ENCODE measurements at regions not wholly inside any gene's neighbourhood (a gene's known extent, or its start where the extent isn't known, plus 50 kb on each side); places are given as distances from the start of the nearest gene placed in this dataset.

DNA sequence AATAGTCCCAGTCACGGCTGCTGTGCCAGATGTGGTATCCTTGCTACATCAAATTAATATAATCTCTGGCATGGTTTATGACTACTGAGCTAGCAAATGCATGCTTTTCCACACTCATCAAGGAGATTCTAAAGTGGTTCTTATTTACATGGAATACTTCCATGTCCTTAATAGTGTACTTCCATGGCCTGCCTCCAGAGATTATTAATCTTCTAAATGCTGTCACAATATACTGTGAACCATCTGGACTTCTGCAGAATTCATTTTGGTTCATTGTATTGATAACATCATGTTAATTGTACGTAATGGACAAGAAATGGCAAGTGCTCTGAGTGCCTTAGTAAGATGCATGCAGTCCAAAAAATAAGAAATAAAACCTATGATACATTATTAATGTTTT is 230.8 kb downstream of the NUAK1 start:
- Histone ChIP-seq H3K27me3 (ENCODE audit: control insufficient read depth, insufficient read depth, low read length) (no peaks in the 10 kb centered on the region), H3K36me3 (ENCODE audit: control insufficient read depth, insufficient read depth, low read length) (no peaks in the 10 kb centered on the region), H3K4me3 (ENCODE audit: low read depth, low read length) (no peak overlapping the region)
- TF ChIP-seq, protein P1, sequence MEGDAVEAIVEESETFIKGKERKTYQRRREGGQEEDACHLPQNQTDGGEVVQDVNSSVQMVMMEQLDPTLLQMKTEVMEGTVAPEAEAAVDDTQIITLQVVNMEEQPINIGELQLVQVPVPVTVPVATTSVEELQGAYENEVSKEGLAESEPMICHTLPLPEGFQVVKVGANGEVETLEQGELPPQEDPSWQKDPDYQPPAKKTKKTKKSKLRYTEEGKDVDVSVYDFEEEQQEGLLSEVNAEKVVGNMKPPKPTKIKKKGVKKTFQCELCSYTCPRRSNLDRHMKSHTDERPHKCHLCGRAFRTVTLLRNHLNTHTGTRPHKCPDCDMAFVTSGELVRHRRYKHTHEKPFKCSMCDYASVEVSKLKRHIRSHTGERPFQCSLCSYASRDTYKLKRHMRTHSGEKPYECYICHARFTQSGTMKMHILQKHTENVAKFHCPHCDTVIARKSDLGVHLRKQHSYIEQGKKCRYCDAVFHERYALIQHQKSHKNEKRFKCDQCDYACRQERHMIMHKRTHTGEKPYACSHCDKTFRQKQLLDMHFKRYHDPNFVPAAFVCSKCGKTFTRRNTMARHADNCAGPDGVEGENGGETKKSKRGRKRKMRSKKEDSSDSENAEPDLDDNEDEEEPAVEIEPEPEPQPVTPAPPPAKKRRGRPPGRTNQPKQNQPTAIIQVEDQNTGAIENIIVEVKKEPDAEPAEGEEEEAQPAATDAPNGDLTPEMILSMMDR (IDR thresholded peaks at IDR 0.05; ENCODE audit: insufficient read depth, low read length, poor library complexity, severe bottlenecking) = no peak
- no peak for DNase-seq (ENCODE audit: low read depth)

DNA sequence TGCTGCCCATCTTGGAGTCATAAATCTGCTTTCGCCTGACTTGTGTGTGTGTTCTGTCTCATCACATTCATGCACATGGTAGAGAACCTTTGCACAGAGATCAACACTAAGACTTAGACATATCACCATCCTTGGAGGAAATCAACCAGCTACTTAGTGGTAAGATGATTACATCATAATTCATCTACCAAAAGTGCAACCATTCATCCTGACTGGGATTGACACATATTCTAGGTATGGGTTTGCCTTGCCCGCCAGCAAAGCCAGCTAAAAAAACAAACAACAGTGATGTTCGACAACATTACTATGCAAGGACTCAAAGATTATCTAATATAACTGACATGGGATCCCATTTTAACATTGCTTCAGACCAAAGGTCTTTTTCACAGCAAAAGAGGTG is 228.7 kb downstream of the NUAK1 start:
- Histone ChIP-seq H3K4me3 (ENCODE audit: low read depth, low read length) (no peak overlapping the region), H3K27me3 (ENCODE audit: control insufficient read depth, insufficient read depth, low read length) (no peaks in the 10 kb centered on the region), H3K36me3 (ENCODE audit: control insufficient read depth, insufficient read depth, low read length) (no peaks in the 10 kb centered on the region)
- TF ChIP-seq, protein P1 (IDR thresholded peaks at IDR 0.05; ENCODE audit: insufficient read depth, low read length, poor library complexity, severe bottlenecking) = no peak
- no peak for DNase-seq (ENCODE audit: low read depth)

DNA sequence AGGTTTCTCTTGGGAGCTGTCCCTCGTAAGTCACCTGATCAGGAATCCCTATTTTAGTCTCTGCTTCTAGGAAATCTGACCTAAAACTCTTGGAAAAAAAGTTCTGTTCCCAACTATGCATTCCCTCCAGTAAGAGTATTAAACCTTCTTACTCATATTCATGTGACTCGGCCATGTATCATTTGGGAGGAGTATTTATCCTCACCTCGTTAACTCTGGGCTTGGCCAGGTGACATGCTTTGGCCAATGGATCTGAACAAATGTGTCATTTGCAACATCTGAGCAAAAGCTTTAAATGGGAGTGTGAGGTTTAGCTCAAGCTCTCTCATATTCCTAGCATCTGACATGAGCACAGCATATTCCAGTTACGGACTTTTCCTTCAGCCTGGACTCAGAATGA is 226.8 kb downstream of the NUAK1 start:
- TF ChIP-seq, protein P1 (IDR thresholded peaks at IDR 0.05; ENCODE audit: insufficient read depth, low read length, poor library complexity, severe bottlenecking) = no peak
- H3K36me3 ChIP-seq (ENCODE audit: control insufficient read depth, insufficient read depth, low read length) = no peaks in the 10 kb centered on the region
- no peak for DNase-seq (ENCODE audit: low read depth)
- no peak overlapping the region for H3K4me3 ChIP-seq (ENCODE audit: low read depth, low read length)
- H3K27me3 ChIP-seq (ENCODE audit: control insufficient read depth, insufficient read depth, low read length) = no peaks in the 10 kb centered on the region

DNA sequence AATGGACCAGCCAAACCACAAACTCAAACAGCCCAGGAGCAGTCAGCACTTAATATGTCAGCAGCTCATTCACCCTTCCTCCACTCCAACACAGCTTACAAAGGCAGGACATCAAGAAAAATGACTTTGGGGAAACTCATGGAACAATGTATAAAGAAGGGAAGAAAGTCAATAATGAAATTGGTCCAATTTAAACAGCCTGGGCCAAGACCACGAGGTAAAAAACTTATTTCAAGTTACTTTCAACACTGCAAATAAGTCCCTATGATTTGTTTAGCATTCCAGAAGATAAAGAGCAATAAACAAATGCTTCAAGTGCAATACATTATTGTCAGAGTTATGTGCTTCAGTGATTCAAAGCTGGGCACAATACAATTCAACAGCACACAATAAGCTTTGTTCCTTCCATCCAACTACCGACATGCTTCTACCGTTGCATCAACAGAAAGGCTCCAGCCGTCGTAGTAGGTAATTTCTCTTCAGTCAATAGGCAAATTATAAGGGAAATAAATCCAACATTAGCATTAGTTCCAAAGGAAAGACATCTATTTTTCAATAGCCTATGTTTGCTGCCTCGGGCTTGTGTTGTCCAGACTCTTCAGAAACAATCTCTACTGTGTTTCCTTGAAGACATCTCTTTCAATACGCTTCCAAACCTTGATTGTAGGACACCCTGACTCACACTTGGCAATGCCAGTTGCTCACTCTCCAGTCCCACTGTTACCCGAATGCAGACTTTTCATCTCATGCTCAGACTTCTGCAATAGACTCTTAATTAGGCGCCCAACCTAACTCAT is 225.7 kb downstream of the NUAK1 start:
- H3K36me3 ChIP-seq (ENCODE audit: control insufficient read depth, insufficient read depth, low read length) = no peaks in the 10 kb centered on the region
- TF ChIP-seq, protein P1 (IDR thresholded peaks at IDR 0.05; ENCODE audit: insufficient read depth, low read length, poor library complexity, severe bottlenecking) = no peak
- no peaks in the 10 kb centered on the region for H3K27me3 ChIP-seq (ENCODE audit: control insufficient read depth, insufficient read depth, low read length)
- no peak for DNase-seq (ENCODE audit: low read depth)
- no peak overlapping the region for H3K4me3 ChIP-seq (ENCODE audit: low read depth, low read length)

DNA sequence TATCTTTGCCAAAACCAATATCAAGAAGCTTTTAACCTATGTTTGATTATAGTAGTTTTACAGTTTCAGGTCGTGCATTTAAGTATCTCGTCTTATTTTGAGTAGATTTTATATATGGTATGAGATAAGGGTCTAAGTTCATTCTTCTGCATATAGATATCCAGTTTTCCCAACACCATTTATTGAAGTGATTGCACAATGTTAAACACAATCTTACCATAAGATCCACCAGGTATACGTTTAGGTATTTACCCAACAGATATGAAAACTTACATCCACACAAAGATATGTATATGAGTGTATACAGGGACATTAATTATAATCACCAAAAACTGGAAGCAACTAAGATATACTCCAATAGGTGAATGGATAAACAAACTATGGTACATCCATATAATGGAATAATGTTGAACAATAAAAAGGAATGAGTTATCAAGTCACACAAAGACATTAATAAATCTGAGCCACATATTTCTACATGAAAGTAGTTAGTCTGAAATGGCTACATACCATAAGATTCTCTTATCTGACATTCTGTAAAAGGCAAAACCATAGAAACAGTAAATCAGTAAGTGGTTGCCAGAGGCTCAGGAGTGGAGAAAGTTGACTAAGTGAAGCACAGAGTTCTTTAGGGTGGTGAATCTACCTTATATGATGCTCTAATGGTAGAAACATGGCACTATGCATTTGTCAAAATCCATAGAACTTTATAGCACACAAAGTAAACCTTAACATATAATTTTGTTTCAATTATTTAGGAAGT is 222.6 kb downstream of the NUAK1 start:
- Histone ChIP-seq H3K27me3 (ENCODE audit: control insufficient read depth, insufficient read depth, low read length) (no peaks in the 10 kb centered on the region), H3K4me3 (ENCODE audit: low read depth, low read length) (no peak overlapping the region), H3K36me3 (ENCODE audit: control insufficient read depth, insufficient read depth, low read length) (no peaks in the 10 kb centered on the region)
- DNase-seq (ENCODE audit: low read depth) = no peak
- TF ChIP-seq, protein P1 (IDR thresholded peaks at IDR 0.05; ENCODE audit: insufficient read depth, low read length, poor library complexity, severe bottlenecking) = no peak

Data from kidney epithelial cell (primary cell).